ENCODE measurements at regions not wholly inside any gene's neighbourhood (a gene's known extent, or its start where the extent isn't known, plus 50 kb on each side); places are given as distances from the start of the nearest gene placed in this dataset.

- DNase-seq = no peak
- ATAC-seq = no peak
Observed at GRCh38 chr1:88544195-88544594, 139.9 kb upstream of the PKN2 start.

GRCh38 chr1:88549536-88549935, 134.5 kb upstream of the PKN2 start:
- WGBS, 3 donors = 34 to 72% (median 48%) methylated on average over 1 of the region's 1 CpG
- Histone ChIP-seq H3K9me3 (no peaks in the 10 kb centered on the region), H3K36me3 (ENCODE audit: insufficient read depth in 1 of 2, low read depth in 1 of 2) (no peaks in the 10 kb centered on the region), H3K27me3 (ENCODE audit: insufficient read depth in 3 of 3, low read length in 2 of 3) (no peaks in the 10 kb centered on the region), H3K4me3 (no peak overlapping the region), H3K4me1 (no peaks in the 10 kb centered on the region), H3K27ac (no peak overlapping the region)
- ATAC-seq (no peak), DNase-seq (no peak)
- peak; percentile 8 for TF ChIP-seq CTCF (IDR thresholded peaks at IDR 0.05)
- intact Hi-C loops (cut with DNase I) = no loop called here

More at GRCh38 chr1:88544195-88544594, 139.9 kb upstream of the PKN2 start:
- TF ChIP-seq CTCF (IDR thresholded peaks at IDR 0.05) = no peak
- Histone ChIP-seq H3K27ac (no peak overlapping the region), H3K4me1 (no peaks in the 10 kb centered on the region), H3K4me3 (no peak overlapping the region), H3K36me3 (ENCODE audit: insufficient read depth in 1 of 2, low read depth in 1 of 2) (no peaks in the 10 kb centered on the region), H3K9me3 (no peaks in the 10 kb centered on the region), H3K27me3 (ENCODE audit: insufficient read depth in 3 of 3, low read length in 2 of 3) (no peaks in the 10 kb centered on the region)
- intact Hi-C loops (cut with DNase I) = no loop called here

- H3K27ac ChIP-seq = no peak overlapping the region
- no peak overlapping the region for H3K4me3 ChIP-seq
- no peaks in the 10 kb centered on the region for H3K27me3 ChIP-seq (ENCODE audit: insufficient read depth in 3 of 3, low read length in 2 of 3)
- H3K4me1 ChIP-seq = no peaks in the 10 kb centered on the region
- no peak for ATAC-seq
- 78 to 84% (median 81%) methylated on average over 2 of the region's 2 CpGs for WGBS, 3 donors
- no peak for DNase-seq
- H3K36me3 ChIP-seq (ENCODE audit: insufficient read depth in 1 of 2, low read depth in 1 of 2) = no peaks in the 10 kb centered on the region
- H3K9me3 ChIP-seq = no peaks in the 10 kb centered on the region
- no peak for TF ChIP-seq CTCF (IDR thresholded peaks at IDR 0.05)
- intact Hi-C loops (cut with DNase I) = no loop called here
Observed at GRCh38 chr1:88552226-88552625, 131.8 kb upstream of the PKN2 start.

GRCh38 chr1:88557014-88557413, 127.1 kb upstream of the PKN2 start:
- ATAC-seq = no peak
- intact Hi-C loops (cut with DNase I) = no loop called here
- 92 to 94% (median 92%) methylated on average over 3 of the region's 3 CpGs for WGBS, 3 donors
- Histone ChIP-seq H3K36me3 (ENCODE audit: insufficient read depth in 1 of 2, low read depth in 1 of 2) (no peaks in the 10 kb centered on the region), H3K27ac (no peak overlapping the region), H3K4me1 (no peaks in the 10 kb centered on the region), H3K9me3 (no peaks in the 10 kb centered on the region), H3K4me3 (no peak overlapping the region), H3K27me3 (ENCODE audit: insufficient read depth in 3 of 3, low read length in 2 of 3) (no peaks in the 10 kb centered on the region)
- no peak for DNase-seq
- TF ChIP-seq CTCF (IDR thresholded peaks at IDR 0.05) = no peak

- no peak for DNase-seq
- no peaks in the 10 kb centered on the region for H3K4me1 ChIP-seq
- no peak overlapping the region for H3K27ac ChIP-seq
- H3K4me3 ChIP-seq = no peak overlapping the region
- H3K27me3 ChIP-seq (ENCODE audit: insufficient read depth in 3 of 3, low read length in 2 of 3) = no peaks in the 10 kb centered on the region
- WGBS, 3 donors = 90 to 95% (median 93%) methylated on average over 3 of the region's 3 CpGs
- no peaks in the 10 kb centered on the region for H3K9me3 ChIP-seq
- intact Hi-C loops (cut with DNase I) = no loop called here
- no peak for ATAC-seq
- no peaks in the 10 kb centered on the region for H3K36me3 ChIP-seq (ENCODE audit: insufficient read depth in 1 of 2, low read depth in 1 of 2)
- TF ChIP-seq CTCF (IDR thresholded peaks at IDR 0.05) = no peak
Observed at GRCh38 chr1:88560621-88561020, 123.5 kb upstream of the PKN2 start.
